SK-N-SH treated with all-trans-retinoic acid at 6 μM for 48 hours (cell line): ENCODE measurements at regions not wholly inside any gene's neighbourhood (a gene's known extent, or its start where the extent isn't known, plus 50 kb on each side); places are given as distances from the start of the nearest gene placed in this dataset.
A peak's percentile ranks its signal among the peaks of the same experiment; 100 is the strongest.

Experiments
- ATAC-seq: fragments of 200-7000 bp; cut with Tn5 transposase; 3 replicates; pipeline ENCODE4 v1.9.1; 2020; ENCODE audit warnings: mild to moderate bottlenecking, moderate library complexity
- ARNTL ChIP-seq: fragments of 450-650 bp; formaldehyde crosslinking; IDR thresholded peaks from 2 replicates; pipeline ENCODE4 v1.5.0; 2020; ENCODE audit warnings: low read depth, mild to moderate bottlenecking, moderate library complexity, borderline replicate concordance
- CREB5 ChIP-seq: fragments of 250-450 bp; sonication (Bioruptor Pico); IDR thresholded peaks from 2 replicates; pipeline ENCODE4 v1.5.1; 2020; ENCODE audit warnings: low read depth, mild to moderate bottlenecking, moderate library complexity
- CSDC2 ChIP-seq: fragments of 250-450 bp; sonication (Bioruptor Pico); IDR thresholded peaks from 2 replicates; pipeline ENCODE4 v1.5.0; 2020; ENCODE audit warnings: mild to moderate bottlenecking, moderate library complexity
- CSRNP3 ChIP-seq: fragments of 250-450 bp; sonication (Bioruptor Pico); IDR thresholded peaks from 2 replicates; pipeline ENCODE4 v1.5.1; 2021; ENCODE audit warnings: mild to moderate bottlenecking, moderate library complexity
- ESRRG ChIP-seq: fragments of 250-450 bp; sonication (Bioruptor Pico); IDR thresholded peaks from 2 replicates; pipeline ENCODE4 v1.6.1; 2021; ENCODE audit warnings: mild to moderate bottlenecking
- ISL1 ChIP-seq: fragments of 250-450 bp; sonication (Bioruptor Pico); IDR thresholded peaks from 2 replicates; pipeline ENCODE4 v2.1.2; 2022; ENCODE audit warnings: mild to moderate bottlenecking, moderate library complexity
- OSR1 ChIP-seq: fragments of 250-450 bp; sonication (Bioruptor Pico); IDR thresholded peaks from 2 replicates; pipeline ENCODE4 v1.8.0; 2022; ENCODE audit warnings: moderate library complexity, mild to moderate bottlenecking, inconsistent platforms
- PATZ1 ChIP-seq: fragments of 250-450 bp; sonication (Bioruptor Pico); IDR thresholded peaks from 2 replicates; pipeline ENCODE4 v1.8.0; 2020; ENCODE audit warnings: mild to moderate bottlenecking, moderate library complexity, borderline replicate concordance
- POU6F1 ChIP-seq: fragments of 250-450 bp; sonication (Bioruptor Pico); IDR thresholded peaks from 2 replicates; pipeline ENCODE4 v1.8.0; 2021; ENCODE audit warnings: low read depth, mild to moderate bottlenecking, moderate library complexity, borderline replicate concordance
- PPARA ChIP-seq: fragments of 250-450 bp; sonication (Bioruptor Pico); IDR thresholded peaks from 2 replicates; pipeline ENCODE4 v1.5.0; 2020; ENCODE audit warnings: mild to moderate bottlenecking, borderline replicate concordance
- RARB ChIP-seq: fragments of 250-450 bp; sonication (Bioruptor Pico); IDR thresholded peaks from 2 replicates; pipeline ENCODE4 v1.8.0; 2021; ENCODE audit warnings: mild to moderate bottlenecking, moderate library complexity
- SNAI2 ChIP-seq: fragments of 250-450 bp; sonication (Bioruptor Pico); IDR thresholded peaks from 2 replicates; pipeline ENCODE4 v1.5.0; 2020; ENCODE audit warnings: mild to moderate bottlenecking, moderate library complexity
- TOX ChIP-seq: fragments of 250-450 bp; sonication (Bioruptor Pico); IDR thresholded peaks from 2 replicates; pipeline ENCODE4 v1.8.0; 2021; ENCODE audit warnings: mild to moderate bottlenecking, moderate library complexity, borderline replicate concordance
- TSHZ2 ChIP-seq: fragments of 250-450 bp; sonication (Bioruptor Pico); IDR thresholded peaks from 2 replicates; pipeline ENCODE4 v1.5.0; 2020; ENCODE audit warnings: mild to moderate bottlenecking, moderate library complexity
- ZC3H10 ChIP-seq: fragments of 250-450 bp; sonication (Bioruptor Pico); IDR thresholded peaks from 2 replicates; pipeline ENCODE4 v1.5.1; 2021; ENCODE audit warnings: mild to moderate bottlenecking, moderate library complexity
- ZFP3 ChIP-seq: fragments of 250-450 bp; sonication (Bioruptor Pico); IDR thresholded peaks from 2 replicates; pipeline ENCODE4 v1.5.0; 2020; ENCODE audit warnings: mild to moderate bottlenecking, moderate library complexity
- ZFP30 ChIP-seq: fragments of 450-650 bp; formaldehyde crosslinking; IDR thresholded peaks from 2 replicates; pipeline ENCODE4 v1.5.0; 2022; ENCODE audit warnings: mild to moderate bottlenecking, moderate library complexity
- ZNF565 ChIP-seq: fragments of 450-650 bp; formaldehyde crosslinking; conservative IDR thresholded peaks from 2 replicates; pipeline ENCODE4 v1.5.0; 2020; ENCODE audit warnings: low read depth, mild to moderate bottlenecking, moderate library complexity
- ZNF70 ChIP-seq: fragments of 450-650 bp; formaldehyde crosslinking; IDR thresholded peaks from 2 replicates; pipeline ENCODE4 v1.5.0; 2020; ENCODE audit warnings: mild to moderate bottlenecking, moderate library complexity
- ZNF8 ChIP-seq: fragments of 450-650 bp; formaldehyde crosslinking; IDR thresholded peaks from 2 replicates; pipeline ENCODE4 v1.5.0; 2020; ENCODE audit warnings: mild to moderate bottlenecking, moderate library complexity

- TF ChIP-seq RARB, result no peak
- no peak for TF ChIP-seq ZNF8 (CRISPR knock-in tag)
- no peak for TF ChIP-seq PATZ1 (CRISPR knock-in tag)
- no peak for TF ChIP-seq CSRNP3 (CRISPR knock-in tag)
- TF ChIP-seq SNAI2 (CRISPR knock-in tag), result no peak
- no peak for TF ChIP-seq ARNTL (CRISPR knock-in tag)
- no peak for TF ChIP-seq PPARA (CRISPR knock-in tag)
- no peak for TF ChIP-seq CSDC2 (CRISPR knock-in tag)
- no peak for TF ChIP-seq ZFP30
- TF ChIP-seq TOX (CRISPR knock-in tag), result no peak
- TF ChIP-seq CREB5, result no peak
- no peak for TF ChIP-seq ZNF565 (CRISPR knock-in tag)
- TF ChIP-seq ZNF70 (CRISPR knock-in tag), result no peak
- no peak for TF ChIP-seq ESRRG (CRISPR knock-in tag)
- no peak for TF ChIP-seq ISL1
- no peak for TF ChIP-seq ZC3H10 (CRISPR knock-in tag)
- TF ChIP-seq, all 23 proteins: peak for 0
- ATAC-seq, result no peak
These were observed 511.0 kb upstream of the HTR2A start for GRCh38 chr13:47407808-47408207.

- ATAC-seq, result no peak
- TF ChIP-seq ZFP30 (no peak), ZNF565 (CRISPR knock-in tag) (no peak), CREB5 (no peak), ARNTL (CRISPR knock-in tag) (no peak), TSHZ2 (CRISPR knock-in tag) (no peak), OSR1 (CRISPR knock-in tag) (no peak), TOX (CRISPR knock-in tag) (no peak), POU6F1 (CRISPR knock-in tag) (no peak), SNAI2 (CRISPR knock-in tag) (no peak), ZC3H10 (CRISPR knock-in tag) (no peak)
These were observed 502.7 kb upstream of the HTR2A start for GRCh38 chr13:47399599-47399998.

GRCh38 chr13:47397739-47398138, 500.9 kb upstream of the HTR2A start:
- peak; percentile 94 for ATAC-seq
- TF ChIP-seq ESRRG (CRISPR knock-in tag), result no peak
- no peak for TF ChIP-seq ZFP3 (CRISPR knock-in tag)
- TF ChIP-seq ARNTL (CRISPR knock-in tag), result no peak
- TF ChIP-seq CSDC2 (CRISPR knock-in tag), result no peak
- no peak for TF ChIP-seq CREB5
